ENCODE measurements at regions not wholly inside any gene's neighbourhood (a gene's known extent, or its start where the extent isn't known, plus 50 kb on each side); places are given as distances from the start of the nearest gene placed in this dataset.

DNA sequence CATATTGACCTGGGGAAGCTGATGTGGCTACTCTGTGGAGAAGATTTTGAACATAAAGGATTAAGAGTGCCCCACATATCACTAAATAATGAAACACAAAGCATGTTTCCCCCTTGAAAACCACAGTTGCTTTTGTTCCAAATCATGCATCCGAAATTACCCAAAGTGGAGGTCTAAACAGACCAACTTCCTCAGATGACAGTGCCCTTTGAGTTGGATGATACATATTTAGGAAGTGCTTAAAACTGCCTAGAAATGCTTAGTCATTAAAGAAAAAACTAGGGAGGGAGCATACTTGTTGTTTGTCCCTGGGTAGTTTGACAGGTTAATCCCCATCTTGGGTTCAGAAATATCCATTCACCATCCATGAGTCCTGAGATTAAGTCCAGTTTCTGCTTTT, 1070.3 kb downstream of the SUCLG1 start:
- TF ChIP-seq, protein P1, sequence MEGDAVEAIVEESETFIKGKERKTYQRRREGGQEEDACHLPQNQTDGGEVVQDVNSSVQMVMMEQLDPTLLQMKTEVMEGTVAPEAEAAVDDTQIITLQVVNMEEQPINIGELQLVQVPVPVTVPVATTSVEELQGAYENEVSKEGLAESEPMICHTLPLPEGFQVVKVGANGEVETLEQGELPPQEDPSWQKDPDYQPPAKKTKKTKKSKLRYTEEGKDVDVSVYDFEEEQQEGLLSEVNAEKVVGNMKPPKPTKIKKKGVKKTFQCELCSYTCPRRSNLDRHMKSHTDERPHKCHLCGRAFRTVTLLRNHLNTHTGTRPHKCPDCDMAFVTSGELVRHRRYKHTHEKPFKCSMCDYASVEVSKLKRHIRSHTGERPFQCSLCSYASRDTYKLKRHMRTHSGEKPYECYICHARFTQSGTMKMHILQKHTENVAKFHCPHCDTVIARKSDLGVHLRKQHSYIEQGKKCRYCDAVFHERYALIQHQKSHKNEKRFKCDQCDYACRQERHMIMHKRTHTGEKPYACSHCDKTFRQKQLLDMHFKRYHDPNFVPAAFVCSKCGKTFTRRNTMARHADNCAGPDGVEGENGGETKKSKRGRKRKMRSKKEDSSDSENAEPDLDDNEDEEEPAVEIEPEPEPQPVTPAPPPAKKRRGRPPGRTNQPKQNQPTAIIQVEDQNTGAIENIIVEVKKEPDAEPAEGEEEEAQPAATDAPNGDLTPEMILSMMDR (IDR thresholded peaks at IDR 0.05), result no peak
- TF ChIP-seq POLR2A (IDR thresholded peaks at IDR 0.05) (no peak), POLR2AphosphoS5 (IDR thresholded peaks at IDR 0.05) (no peak), EP300 (IDR thresholded peaks at IDR 0.05) (no peak)

Data from upper lobe of left lung (tissue), 4 donors.